ENCODE measurements at regions not wholly inside any gene's neighbourhood (a gene's known extent, or its start where the extent isn't known, plus 50 kb on each side); places are given as distances from the start of the nearest gene placed in this dataset.

DNA sequence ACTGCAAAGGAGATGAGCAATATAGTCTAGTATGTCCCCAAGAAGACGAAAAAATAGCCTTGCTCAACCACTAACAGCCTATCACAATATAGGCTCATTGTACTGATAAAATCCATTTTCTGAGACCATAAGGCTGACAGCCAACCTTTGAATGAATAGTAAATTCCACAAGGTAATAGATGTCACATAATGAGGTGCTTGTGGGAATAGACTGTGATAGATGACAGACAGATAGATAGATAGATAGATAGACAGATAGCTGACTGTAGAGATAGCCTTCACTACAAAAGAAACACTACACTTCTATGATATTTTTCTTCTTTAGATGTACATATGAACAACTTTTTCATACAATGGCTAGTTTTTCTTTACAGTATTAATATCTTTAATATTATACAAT, 760.3 kb upstream of the NRSN1 start:
- no peak overlapping the region for H2BK120ac ChIP-seq (ENCODE audit: low read depth, low read length)
- H2AFZ ChIP-seq (replicated peaks; ENCODE audit: low read length, poor library complexity): no peak overlapping the region
- DNase-seq: no peak
- H2BK5ac ChIP-seq (ENCODE audit: low read depth, low read length, poor library complexity, severe bottlenecking): no peak overlapping the region
- no peak overlapping the region for H2BK20ac ChIP-seq (ENCODE audit: low read depth, low read length)
- H4K91ac ChIP-seq (ENCODE audit: insufficient read depth, low read depth, low read length): no peak overlapping the region
- no peaks in the 10 kb centered on the region for H3K79me1 ChIP-seq (ENCODE audit: low read depth in 1 of 2, low read length in 2 of 2)
- TF ChIP-seq BHLHE40 (IDR thresholded peaks at IDR 0.05; ENCODE audit: low read depth, low read length) (no peak), RCOR1 (IDR thresholded peaks at IDR 0.05; ENCODE audit: insufficient replicate concordance, low read length) (no peak), CHD1 (IDR thresholded peaks at IDR 0.05; ENCODE audit: low read depth, low read length) (no peak), RFX5 (IDR thresholded peaks at IDR 0.05; ENCODE audit: low read depth, low read length) (no peak), MAZ (IDR thresholded peaks at IDR 0.05; ENCODE audit: borderline replicate concordance, low read depth, low read length) (no peak), CEBPB (IDR thresholded peaks at IDR 0.05; ENCODE audit: low read depth, low read length) (no peak), NFE2L2 (IDR thresholded peaks at IDR 0.05; ENCODE audit: low read depth, low read length) (no peak)
- TF ChIP-seq, protein P1, sequence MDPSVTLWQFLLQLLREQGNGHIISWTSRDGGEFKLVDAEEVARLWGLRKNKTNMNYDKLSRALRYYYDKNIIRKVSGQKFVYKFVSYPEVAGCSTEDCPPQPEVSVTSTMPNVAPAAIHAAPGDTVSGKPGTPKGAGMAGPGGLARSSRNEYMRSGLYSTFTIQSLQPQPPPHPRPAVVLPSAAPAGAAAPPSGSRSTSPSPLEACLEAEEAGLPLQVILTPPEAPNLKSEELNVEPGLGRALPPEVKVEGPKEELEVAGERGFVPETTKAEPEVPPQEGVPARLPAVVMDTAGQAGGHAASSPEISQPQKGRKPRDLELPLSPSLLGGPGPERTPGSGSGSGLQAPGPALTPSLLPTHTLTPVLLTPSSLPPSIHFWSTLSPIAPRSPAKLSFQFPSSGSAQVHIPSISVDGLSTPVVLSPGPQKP (IDR thresholded peaks at IDR 0.05; ENCODE audit: borderline replicate concordance, low read depth, low read length): no peak
- TF ChIP-seq, protein P2, sequence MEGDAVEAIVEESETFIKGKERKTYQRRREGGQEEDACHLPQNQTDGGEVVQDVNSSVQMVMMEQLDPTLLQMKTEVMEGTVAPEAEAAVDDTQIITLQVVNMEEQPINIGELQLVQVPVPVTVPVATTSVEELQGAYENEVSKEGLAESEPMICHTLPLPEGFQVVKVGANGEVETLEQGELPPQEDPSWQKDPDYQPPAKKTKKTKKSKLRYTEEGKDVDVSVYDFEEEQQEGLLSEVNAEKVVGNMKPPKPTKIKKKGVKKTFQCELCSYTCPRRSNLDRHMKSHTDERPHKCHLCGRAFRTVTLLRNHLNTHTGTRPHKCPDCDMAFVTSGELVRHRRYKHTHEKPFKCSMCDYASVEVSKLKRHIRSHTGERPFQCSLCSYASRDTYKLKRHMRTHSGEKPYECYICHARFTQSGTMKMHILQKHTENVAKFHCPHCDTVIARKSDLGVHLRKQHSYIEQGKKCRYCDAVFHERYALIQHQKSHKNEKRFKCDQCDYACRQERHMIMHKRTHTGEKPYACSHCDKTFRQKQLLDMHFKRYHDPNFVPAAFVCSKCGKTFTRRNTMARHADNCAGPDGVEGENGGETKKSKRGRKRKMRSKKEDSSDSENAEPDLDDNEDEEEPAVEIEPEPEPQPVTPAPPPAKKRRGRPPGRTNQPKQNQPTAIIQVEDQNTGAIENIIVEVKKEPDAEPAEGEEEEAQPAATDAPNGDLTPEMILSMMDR (conservative IDR thresholded peaks at IDR 0.05; ENCODE audit: low read depth, low read length): no peak
- TF ChIP-seq, protein P3, sequence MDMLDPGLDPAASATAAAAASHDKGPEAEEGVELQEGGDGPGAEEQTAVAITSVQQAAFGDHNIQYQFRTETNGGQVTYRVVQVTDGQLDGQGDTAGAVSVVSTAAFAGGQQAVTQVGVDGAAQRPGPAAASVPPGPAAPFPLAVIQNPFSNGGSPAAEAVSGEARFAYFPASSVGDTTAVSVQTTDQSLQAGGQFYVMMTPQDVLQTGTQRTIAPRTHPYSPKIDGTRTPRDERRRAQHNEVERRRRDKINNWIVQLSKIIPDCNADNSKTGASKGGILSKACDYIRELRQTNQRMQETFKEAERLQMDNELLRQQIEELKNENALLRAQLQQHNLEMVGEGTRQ (IDR thresholded peaks at IDR 0.05; ENCODE audit: low read depth, low read length): no peak
- no peak for ATAC-seq (ENCODE audit: low read depth)
- H3K56ac ChIP-seq (ENCODE audit: extremely low read depth, insufficient read depth, low read length): no peak overlapping the region
- dilution Hi-C loops (cut with HindIII; ENCODE audit: low sequenced_read_pairs, unreplicated experiment) (no loop called here), in situ Hi-C loops (cut with MboI; ENCODE audit: low sequenced_read_pairs) (no loop called here), intact Hi-C loops (cut with micrococcal nuclease) (no loop called here)
- no peak overlapping the region for H3K4me3 ChIP-seq (ENCODE audit: insufficient read depth, low read depth, low read length)
- ChIA-PET POLR2A (ENCODE audit: unreplicated experiment) (no interaction called here), CTCF (no interaction called here)
- no CpG with 5 or more reads among the region's 1 CpG for WGBS, 2 experiments (ENCODE audit: extremely low coverage in 2 of 2, insufficient read length in 1 of 2)
- no peaks in the 10 kb centered on the region for H3K9me3 ChIP-seq (ENCODE audit: control insufficient read depth, insufficient read depth, low read length)
- H2AK9ac ChIP-seq (replicated peaks; ENCODE audit: low read depth, low read length, poor library complexity): no peak overlapping the region
- no peak overlapping the region for H3K4me2 ChIP-seq (ENCODE audit: low read depth, low read length)
- H2AK5ac ChIP-seq (ENCODE audit: low read depth, low read length): no peak overlapping the region
- H4K20me1 ChIP-seq (ENCODE audit: insufficient read depth, low read length): no peaks in the 10 kb centered on the region
- H3K18ac ChIP-seq (ENCODE audit: low read depth, low read length): no peak overlapping the region
- no TSS peak for BruUV-seq (replicated peaks)
- no peak overlapping the region for H4K8ac ChIP-seq (ENCODE audit: low read depth in 2 of 2, low read length in 2 of 2)
- H3K27me3 ChIP-seq (ENCODE audit: control insufficient read depth, insufficient read depth, low read length): no peaks in the 10 kb centered on the region
- H3K9ac ChIP-seq (ENCODE audit: low read depth, low read length): no peak overlapping the region
- H3K36me3 ChIP-seq (ENCODE audit: control insufficient read depth, insufficient read depth, low read length): no peaks in the 10 kb centered on the region
- no peak overlapping the region for H3K27ac ChIP-seq (ENCODE audit: insufficient read depth, low read length)
- no peak overlapping the region for H3K4ac ChIP-seq (ENCODE audit: low read depth, low read length)
- no peaks in the 10 kb centered on the region for H3K4me1 ChIP-seq (ENCODE audit: control insufficient read depth, insufficient read depth, low read length)
- no peak overlapping the region for H4K5ac ChIP-seq (ENCODE audit: low read depth, low read length)
- no peak overlapping the region for H3K14ac ChIP-seq (replicated peaks; ENCODE audit: low read depth, low read length)
- H3K23ac ChIP-seq (ENCODE audit: low read depth, low read length): no peak overlapping the region
- no peaks in the 10 kb centered on the region for H3K9me1 ChIP-seq (ENCODE audit: insufficient read depth, low read length)
- H2BK15ac ChIP-seq (ENCODE audit: low read depth, low read length): no peak overlapping the region
